GM21737 (cell line): ENCODE measurements at regions not wholly inside any gene's neighbourhood (a gene's known extent, or its start where the extent isn't known, plus 50 kb on each side); places are given as distances from the start of the nearest gene placed in this dataset.

ENCODE experiments used
- ATAC-seq: cut with Tn5 transposase; IDR thresholded peaks from one replicate; pipeline ENCODE4 v1.9.1; 2021; ENCODE audit warnings: mild to moderate bottlenecking, moderate library complexity; ENCODE audit not compliant: unreplicated experiment

- ATAC-seq, result no peak
Measured at GRCh38 chr12:78483767-78484315, 380.7 kb upstream of the SYT1 start.

DNA sequence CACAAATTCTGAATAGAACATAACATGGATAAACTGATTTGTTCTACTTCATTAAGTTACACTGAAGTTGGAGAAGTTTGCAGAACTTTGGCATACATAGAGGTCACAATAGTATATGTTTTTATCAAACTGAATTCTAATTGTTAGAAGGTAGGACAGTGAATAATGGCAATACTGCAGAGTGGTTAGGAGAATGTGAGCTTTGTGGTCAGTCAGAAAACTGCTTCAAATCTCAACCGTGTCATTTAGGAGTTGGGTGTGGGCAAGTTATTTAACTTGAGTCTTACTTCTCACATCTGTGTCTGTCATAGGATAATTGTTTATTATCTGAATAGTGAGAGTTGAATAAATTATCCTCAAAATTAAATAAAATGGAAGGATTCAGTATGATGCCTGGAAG, 374.6 kb upstream of the SYT1 start:
- no peak for ATAC-seq

DNA sequence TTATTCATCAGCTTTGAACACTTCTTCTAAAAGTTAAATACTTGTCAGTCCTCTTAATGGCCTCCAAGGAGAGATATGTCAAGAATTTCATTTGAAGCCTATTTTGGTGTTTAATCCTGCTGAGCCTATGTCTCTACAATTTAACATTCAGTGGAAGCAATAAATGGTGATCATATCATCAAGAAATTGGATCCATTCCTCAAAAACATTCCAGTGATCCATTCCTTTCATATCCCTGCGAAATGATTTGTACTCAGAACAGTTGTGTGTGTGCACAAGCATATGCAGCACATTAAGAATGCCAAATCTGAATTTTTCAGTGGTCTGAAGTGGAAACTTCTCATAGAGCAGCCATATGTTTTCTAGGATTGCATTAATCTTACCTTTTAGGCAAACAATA, 373.7 kb upstream of the SYT1 start:
- no peak for ATAC-seq

DNA sequence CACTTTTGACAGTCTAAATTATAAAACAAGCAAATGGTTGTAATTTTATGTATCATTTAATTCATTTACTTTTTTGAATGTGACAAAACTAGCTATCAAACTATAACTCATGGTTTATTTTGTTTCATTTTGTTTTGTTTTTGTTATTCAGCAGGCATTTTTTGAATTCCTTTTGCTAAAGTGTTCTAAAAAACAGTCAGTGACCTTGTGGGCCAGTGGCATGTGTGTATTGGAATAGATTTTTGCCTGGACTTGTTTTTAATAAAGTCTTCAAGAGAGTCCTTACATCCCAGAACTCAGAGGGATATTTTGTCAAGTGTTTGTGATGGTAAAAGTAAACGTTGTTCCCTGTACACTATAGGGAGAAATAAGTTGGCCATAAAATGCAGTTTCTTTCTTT, 369.7 kb upstream of the SYT1 start:
- no peak for ATAC-seq

- ATAC-seq, result no peak
Measured at GRCh38 chr12:78501825-78502224, 362.7 kb upstream of the SYT1 start.

DNA sequence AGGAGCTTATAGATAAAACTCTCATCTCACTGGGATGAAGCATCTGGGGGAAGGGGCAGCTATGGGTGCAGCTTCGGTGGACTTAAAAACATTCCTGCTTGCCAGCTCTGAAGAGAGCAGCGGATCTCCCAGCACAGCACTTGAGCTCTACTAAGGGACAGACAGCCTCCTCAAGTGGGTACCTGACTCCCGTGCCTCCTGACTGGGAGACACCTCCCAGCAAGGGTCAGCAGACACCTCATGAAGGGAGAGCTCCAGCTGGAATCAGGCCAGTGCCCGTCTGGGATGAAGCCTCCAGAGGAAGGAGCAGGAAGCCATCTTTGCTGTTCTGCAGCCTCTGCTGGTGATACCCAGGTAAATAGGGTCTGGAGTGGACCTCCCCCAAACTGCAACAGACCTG, 345.2 kb upstream of the SYT1 start:
- no peak for ATAC-seq

GRCh38 chr12:78530100-78530765, 334.3 kb upstream of the SYT1 start:
- ATAC-seq, result no peak

- no peak for ATAC-seq
Measured at GRCh38 chr12:78531831-78532458, 332.6 kb upstream of the SYT1 start.

DNA sequence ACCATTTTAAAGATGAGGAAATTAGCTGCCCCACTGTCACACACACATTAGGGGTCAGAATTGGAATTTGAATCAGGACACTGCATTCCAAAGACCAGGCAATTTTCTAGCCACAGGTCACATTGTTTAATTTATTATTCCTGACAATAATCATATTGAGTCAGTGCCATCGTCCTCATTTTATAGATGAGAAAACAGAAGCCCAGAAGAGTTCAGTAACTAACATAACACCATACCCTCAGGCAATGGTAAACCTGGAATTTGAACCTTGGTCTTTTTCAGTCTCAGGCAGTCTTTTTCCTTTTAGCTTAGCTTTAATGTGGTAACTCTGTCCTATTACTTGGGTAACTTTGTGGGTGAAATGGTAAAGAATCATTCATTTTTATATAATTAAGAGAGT, 330.3 kb upstream of the SYT1 start:
- ATAC-seq, result no peak

GRCh38 chr12:78540606-78541336, 323.8 kb upstream of the SYT1 start:
- no peak for ATAC-seq

DNA sequence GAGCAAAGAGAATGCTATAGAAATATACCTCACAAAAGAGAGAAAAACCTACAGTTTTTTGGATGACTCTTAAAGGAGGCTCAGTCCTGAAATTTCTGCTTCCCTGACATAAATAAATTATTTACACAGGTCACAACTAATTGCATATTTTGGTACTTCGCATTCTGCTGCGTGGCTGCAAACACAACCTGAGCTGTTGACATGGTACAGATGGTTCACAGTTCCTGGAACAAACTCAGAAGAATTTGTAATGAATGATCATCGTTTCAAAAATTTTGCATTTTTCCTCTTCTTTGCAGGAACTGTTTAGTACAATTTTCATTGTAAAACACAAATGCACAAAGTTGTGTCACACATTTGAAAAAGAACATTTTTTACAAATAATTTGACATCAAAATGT, 313.7 kb upstream of the SYT1 start:
- ATAC-seq, result no peak

- ATAC-seq, result no peak
Measured at GRCh38 chr12:78555802-78556201, 308.8 kb upstream of the SYT1 start.

DNA sequence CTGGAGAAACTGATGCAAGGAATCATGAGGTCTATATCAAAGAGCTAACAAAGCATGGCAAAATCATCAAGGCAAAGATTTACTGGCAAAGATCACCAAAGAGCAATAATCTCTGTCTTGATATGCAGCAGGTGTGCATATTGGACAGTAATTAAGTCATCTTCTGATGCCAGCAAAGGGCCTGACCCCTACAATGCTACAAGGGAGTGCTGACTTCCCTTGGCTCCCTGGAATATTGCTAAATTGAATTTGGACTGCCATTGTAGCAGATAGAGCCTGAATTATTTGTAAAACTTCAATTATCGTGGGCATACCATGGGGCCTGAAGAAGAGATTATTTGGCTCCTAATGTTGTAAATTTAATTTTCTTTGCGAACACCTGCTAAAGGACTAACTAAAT, 307.9 kb upstream of the SYT1 start:
- ATAC-seq, result no peak

DNA sequence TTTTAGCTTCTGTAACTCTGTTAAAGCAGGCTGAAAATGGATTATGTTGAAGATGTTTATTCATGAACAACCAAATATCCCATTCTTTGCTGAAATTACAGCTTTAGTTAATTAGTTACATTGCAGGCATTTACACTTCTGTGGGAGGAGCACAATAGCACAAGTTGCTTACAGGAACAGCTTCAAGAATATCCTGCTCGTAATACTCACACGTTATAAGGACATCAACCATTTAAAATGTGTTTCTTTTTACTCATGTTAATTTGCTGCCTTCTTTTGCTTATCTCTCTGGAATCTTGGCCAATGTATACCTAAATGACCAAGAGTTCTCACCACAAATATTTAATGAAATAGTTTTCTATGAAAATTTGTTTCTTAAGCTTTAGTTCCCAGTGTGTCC, 305.2 kb upstream of the SYT1 start:
- no peak for ATAC-seq

DNA sequence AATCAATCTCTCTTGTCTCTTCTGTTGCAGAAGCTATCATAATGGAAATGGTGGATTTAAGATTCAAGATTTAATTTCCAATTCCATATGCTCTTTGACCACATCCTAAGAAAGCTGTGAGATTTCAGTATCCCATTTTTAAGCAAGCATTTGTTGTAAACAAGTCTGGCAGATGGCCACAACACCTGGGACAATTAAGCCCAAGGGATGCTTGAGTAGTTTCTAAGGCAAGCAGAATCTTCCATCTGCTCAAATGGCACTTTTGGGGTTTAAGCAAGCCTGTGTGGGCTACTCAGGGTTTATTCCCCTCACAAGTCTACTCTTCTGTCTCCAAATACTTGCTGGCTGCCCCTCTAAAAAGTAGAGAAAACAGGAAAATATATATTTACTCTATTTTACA, 304.7 kb upstream of the SYT1 start:
- ATAC-seq, result no peak

DNA sequence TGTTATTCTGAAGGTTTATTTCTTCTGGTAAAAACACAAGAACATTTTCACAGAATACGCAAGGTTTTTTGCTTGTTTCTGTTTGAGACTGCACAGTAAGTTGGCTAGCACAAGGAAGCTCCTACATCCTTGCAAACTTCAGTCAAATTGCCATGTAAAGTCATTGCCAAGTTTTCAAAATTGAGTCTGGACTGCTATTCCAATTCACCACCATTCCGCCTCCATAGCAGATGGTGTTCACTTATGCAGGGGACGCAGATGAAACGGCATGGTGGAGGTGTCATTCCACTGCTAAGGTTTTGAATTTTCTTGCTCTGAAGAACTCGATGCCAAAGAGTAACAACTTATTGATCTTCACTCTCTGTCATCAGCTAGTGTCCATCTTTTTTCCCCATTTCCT, 303.9 kb upstream of the SYT1 start:
- ATAC-seq, result no peak

DNA sequence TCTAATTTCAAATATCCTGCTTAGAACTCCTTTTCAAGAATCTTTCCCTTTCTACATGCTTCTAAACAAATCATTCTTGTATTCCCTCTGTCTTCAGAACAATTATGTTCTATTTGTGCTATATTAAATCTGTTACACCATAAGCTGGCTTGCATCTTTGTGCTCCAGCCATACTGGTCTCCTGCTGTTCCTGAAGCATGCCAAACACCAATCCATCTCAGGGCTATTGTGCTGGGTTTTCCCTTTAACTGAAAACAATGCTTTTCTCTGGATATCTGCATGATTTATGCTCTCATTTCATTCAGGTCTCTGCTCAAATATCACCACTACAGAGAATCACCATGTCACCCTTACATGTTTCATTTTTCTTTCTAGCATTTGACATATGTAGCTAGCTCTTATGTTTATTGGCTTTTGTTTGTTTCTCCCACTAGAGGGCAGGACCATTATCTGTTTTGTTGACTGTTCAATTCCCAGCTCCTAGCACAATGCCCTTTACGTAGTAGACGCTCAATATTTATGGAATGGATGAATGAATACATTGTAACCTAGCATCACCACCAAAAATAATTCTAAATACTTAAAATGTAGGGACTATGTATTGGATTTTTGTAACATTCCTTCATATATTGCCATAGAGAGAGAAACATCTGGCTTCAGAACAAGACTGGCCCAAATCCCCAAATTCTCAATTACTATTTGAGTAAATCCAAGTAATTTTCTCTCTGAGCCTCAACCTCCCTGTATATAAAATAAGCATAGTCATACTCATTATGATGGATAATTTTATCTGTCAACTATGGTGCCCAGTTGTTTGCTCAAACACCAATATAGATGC, 302.0 kb upstream of the SYT1 start:
- no peak for ATAC-seq

- no peak for ATAC-seq
Measured at GRCh38 chr12:78563826-78564225, 300.7 kb upstream of the SYT1 start.

DNA sequence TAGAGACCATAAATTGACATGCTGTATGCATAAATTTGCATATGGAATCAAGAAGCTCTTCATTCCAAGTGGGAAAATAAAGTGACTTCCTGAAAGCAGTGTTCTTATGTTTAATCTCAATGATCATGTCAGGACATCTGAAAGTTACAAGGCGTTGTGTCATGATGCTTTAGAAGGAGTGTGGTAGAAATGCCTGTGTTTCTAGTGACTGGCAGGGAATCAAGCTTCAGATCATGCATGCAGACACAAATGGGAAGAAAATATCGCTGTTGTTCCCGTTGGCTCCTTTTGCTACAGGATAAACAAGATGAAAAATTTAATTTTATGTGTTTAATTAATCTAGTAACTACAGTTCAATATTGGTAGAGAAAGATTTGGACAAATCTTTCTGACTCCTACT, 298.1 kb upstream of the SYT1 start:
- no peak for ATAC-seq

GRCh38 chr12:78568321-78569020, 296.1 kb upstream of the SYT1 start:
- ATAC-seq, result no peak

- ATAC-seq, result no peak
Measured at GRCh38 chr12:78571953-78572352, 292.6 kb upstream of the SYT1 start.
